GM20000 (cell line): ENCODE measurements at regions not wholly inside any gene's neighbourhood (a gene's known extent, or its start where the extent isn't known, plus 50 kb on each side); places are given as distances from the start of the nearest gene placed in this dataset.

Experiments used
- DNase-seq: peaks from one replicate; pipeline ENCODE4 v3.0.0; 2012; ENCODE audit warnings: low spot score
- TF ChIP-seq, protein P1 (sequence below): IDR thresholded peaks from 2 replicates; pipeline ENCODE4 v1.5.1; 2012; ENCODE audit warnings: mild to moderate bottlenecking, control low read depth; ENCODE audit errors: extremely low read depth, missing control alignments

DNA sequence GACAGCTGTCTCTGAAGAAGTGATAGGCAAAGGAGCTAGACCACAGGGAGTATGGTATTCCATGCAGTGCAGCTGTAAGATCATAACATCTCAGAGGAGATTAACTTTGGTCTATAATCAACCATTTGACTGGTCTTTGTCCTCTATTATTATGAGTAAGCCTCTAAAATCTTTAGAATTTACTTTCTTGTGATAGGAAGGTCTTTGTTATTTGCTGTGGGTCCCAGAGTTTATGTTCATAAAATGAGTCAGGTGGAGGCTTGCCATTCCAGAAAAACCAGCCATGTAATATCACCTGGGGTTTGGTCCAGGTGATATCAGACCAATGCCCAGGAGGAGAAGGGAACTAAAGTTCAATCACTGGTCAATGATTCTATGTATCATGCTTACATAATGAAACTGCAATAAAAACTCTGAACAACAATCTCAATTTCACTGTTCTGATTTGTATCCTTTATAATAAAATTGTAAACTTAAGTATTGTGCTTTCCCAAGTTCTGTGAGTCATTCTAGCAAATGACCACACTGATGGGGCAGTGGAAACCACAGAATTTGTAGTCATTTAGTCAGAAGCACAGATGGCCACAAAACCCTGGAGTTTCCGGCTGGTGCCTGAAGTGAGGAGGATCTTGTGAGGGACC lies 239.6 kb upstream of the TRAM1L1 start:
- TF ChIP-seq, protein P1, sequence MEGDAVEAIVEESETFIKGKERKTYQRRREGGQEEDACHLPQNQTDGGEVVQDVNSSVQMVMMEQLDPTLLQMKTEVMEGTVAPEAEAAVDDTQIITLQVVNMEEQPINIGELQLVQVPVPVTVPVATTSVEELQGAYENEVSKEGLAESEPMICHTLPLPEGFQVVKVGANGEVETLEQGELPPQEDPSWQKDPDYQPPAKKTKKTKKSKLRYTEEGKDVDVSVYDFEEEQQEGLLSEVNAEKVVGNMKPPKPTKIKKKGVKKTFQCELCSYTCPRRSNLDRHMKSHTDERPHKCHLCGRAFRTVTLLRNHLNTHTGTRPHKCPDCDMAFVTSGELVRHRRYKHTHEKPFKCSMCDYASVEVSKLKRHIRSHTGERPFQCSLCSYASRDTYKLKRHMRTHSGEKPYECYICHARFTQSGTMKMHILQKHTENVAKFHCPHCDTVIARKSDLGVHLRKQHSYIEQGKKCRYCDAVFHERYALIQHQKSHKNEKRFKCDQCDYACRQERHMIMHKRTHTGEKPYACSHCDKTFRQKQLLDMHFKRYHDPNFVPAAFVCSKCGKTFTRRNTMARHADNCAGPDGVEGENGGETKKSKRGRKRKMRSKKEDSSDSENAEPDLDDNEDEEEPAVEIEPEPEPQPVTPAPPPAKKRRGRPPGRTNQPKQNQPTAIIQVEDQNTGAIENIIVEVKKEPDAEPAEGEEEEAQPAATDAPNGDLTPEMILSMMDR = no peak

DNA sequence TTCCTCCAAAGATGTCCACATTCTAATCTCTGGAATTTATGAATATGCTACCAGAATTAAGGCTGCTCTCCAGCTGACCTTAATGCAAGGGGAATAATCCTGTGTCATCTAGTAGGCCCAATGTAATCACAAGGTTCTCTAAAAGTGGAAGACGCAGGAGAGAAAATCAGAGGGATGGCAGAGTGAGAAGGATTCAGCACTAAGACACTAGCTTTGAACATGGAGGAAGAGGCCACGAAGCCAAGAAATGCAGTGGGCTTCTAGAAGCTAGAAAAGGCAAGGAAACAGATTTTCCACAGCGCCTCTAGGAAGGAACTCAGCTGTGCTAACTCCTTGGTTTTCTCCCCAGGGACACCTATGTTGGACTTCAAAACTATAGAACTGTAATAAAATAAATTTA lies 240.7 kb upstream of the TRAM1L1 start:
- no peak for DNase-seq
- TF ChIP-seq, protein P1 = no peak

More for the DNA sequence above, 239.6 kb upstream of the TRAM1L1 start:
- DNase-seq = no peak

DNA sequence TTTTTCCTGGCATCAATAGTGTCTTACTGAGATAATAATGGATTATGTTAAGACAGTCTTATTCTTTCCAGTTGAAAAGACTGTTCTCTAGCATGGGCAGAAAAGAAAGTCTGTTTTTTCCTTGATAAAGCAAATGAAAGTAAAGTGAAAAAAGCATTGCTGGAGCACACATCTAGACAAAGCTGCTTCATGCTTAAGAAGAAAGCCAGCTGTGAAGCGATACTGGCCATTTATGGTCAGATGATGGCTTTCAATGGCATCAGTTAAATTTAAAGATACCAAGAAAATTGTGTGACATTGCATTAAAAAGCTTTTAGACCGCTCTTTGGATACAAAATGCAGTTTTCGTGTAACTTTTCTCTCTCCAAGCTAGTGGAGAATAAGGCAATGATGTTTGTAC lies 242.1 kb upstream of the TRAM1L1 start:
- DNase-seq = no peak
- TF ChIP-seq, protein P1 = no peak

DNA sequence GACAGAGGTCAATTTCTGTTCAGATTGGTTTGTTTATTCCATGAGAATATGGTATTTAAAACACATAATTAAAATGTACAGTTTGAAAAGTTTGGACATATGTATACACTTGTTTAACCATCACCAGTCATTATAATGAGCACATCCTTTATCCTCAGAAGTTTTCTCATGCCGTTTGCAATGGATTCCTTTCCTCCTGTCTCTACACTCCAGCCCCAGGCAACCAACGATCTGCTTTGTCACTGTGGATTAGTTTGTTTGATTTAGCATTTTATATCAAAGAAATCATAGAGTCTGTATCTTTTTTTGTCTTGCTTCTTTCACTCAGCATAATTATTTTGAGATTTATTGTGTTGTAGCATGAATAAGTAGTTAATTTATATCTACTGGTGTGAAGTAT lies 243.0 kb upstream of the TRAM1L1 start:
- no peak for DNase-seq
- TF ChIP-seq, protein P1 = no peak

DNA sequence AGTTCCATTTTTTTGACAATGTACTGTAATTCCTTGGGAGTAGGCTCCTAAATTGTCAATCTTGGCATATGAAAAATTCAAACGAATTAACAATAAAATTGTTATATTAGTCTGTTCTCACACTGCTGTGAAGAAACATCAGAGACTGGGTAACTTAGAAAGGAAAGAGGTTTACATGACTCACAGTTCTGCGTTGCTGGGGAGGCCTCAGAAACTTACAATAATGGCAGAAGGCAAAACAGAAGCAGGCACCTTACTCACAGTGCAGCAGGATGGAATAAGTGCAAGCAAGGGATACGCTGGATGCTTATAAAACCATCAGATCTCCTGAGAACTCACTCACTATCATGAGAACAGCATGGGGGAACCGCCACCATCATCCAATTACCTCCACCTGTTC lies 246.4 kb upstream of the TRAM1L1 start:
- TF ChIP-seq, protein P1 = no peak
- DNase-seq = no peak

DNA sequence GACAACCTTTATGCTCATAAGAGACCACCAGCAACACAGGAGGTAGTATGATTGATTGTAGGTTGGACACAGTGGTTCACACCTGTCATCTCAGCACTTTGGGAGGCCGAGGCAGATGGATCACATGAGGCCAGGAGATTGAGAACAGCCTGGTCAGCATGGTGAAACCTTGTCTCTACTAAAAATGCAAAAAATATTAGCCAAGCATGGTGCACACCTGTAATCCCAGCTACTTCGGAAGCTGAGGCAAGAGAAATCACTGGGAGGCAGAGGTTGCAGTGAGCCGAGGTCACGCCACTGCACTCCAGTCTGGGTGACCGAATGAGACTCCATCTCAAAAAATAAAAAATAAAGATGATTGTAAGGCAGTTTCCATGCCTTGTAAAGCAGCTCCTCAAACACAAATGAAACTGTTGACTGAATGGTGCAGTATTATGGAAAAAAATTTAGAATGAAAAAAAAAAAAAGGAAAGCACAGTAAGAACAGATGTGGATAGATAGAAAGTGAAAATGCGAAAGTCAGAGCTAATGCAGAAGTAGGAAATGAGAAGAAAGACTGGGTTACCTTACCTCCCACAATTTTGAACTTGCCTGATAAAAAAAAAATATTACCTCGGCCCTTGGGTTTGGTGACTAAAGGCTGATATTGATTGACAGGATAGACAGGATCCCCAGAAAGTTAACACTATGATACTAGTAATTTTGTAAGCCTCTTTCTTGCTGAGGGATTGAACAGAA lies 249.2 kb upstream of the TRAM1L1 start:
- TF ChIP-seq, protein P1 = no peak
- no peak for DNase-seq

DNA sequence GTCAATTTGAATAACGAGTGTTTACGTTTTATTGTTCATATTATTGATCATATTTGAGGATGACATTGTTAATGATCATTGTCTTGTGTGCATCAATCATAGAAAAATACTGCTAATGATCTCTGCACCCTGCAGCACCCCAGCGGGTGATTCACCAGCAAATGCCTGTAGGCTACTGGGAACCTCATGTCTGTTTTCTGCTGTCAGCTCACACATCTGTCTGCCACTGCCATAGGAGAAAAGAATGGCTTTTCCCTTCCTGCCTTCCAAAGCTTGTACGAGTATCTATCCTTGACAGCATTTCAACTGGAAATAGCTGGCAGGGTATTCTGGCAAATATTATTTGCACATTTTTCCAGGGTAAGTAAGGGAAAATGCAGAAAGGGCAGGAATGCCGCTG lies 272.1 kb upstream of the TRAM1L1 start:
- DNase-seq = no peak
- TF ChIP-seq, protein P1 = no peak
